Astrocyte of the cerebellum (primary cell): ENCODE measurements at regions not wholly inside any gene's neighbourhood (a gene's known extent, or its start where the extent isn't known, plus 50 kb on each side); places are given as distances from the start of the nearest gene placed in this dataset.

Source experiments
- DNase-seq: peaks from one replicate; pipeline ENCODE4 v3.0.0-alpha.2; 2011; ENCODE audit warnings: low read depth
- H3K4me3 ChIP-seq: 2 replicates; pipeline ENCODE4 v1.5.1; 2011; ENCODE audit warnings: mild to moderate bottlenecking, low read depth, low read length, moderate library complexity
- in situ Hi-C: cut with HindIII; loops from 2 replicates; pipeline ENCODE4 v1.10.0; 2017; ENCODE audit warnings: low sequenced_read_pairs
- TF ChIP-seq, protein P1 (sequence below): IDR thresholded peaks from 2 replicates; pipeline ENCODE4 v1.5.1; 2012; ENCODE audit warnings: low read length, low read depth, moderate library complexity, mild to moderate bottlenecking; ENCODE audit errors: missing control alignments

DNA sequence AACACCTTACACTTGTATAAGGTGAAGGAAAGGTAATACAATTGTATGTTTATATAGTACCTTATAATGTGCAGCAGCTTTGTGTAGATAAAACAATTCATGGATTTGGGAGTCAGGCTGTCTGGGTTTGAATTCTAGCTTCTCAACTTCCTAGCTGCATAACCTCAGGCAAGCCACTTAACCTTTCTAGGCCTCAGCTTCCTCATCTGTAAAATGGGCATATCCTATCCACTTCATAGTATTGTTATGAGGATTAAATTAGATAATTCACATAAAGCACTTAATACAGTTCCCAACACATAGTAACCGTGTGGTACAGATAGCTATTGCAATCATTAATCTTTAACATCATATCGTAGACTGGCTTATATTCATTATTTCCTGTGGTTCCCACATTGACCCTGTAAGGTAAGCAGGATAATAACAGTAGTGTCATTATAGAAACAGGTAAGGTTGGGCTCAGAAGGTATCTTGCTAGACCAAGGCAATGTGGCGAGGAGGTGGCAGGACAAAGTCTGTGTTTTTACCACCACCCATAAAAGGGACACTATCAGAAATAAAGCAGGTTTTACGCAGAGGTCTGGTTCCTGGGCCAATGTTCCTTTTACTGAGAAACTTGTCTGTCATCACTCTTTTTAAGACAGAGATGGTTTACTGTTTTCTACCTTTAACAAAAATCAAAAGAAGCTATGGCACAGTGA, 334.1 kb downstream of the RRAGC start:
- TF ChIP-seq, protein P1, sequence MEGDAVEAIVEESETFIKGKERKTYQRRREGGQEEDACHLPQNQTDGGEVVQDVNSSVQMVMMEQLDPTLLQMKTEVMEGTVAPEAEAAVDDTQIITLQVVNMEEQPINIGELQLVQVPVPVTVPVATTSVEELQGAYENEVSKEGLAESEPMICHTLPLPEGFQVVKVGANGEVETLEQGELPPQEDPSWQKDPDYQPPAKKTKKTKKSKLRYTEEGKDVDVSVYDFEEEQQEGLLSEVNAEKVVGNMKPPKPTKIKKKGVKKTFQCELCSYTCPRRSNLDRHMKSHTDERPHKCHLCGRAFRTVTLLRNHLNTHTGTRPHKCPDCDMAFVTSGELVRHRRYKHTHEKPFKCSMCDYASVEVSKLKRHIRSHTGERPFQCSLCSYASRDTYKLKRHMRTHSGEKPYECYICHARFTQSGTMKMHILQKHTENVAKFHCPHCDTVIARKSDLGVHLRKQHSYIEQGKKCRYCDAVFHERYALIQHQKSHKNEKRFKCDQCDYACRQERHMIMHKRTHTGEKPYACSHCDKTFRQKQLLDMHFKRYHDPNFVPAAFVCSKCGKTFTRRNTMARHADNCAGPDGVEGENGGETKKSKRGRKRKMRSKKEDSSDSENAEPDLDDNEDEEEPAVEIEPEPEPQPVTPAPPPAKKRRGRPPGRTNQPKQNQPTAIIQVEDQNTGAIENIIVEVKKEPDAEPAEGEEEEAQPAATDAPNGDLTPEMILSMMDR = no peak
- in situ Hi-C loops = no loop called here
- DNase-seq = no peak
- H3K4me3 ChIP-seq = no peak overlapping the region

DNA sequence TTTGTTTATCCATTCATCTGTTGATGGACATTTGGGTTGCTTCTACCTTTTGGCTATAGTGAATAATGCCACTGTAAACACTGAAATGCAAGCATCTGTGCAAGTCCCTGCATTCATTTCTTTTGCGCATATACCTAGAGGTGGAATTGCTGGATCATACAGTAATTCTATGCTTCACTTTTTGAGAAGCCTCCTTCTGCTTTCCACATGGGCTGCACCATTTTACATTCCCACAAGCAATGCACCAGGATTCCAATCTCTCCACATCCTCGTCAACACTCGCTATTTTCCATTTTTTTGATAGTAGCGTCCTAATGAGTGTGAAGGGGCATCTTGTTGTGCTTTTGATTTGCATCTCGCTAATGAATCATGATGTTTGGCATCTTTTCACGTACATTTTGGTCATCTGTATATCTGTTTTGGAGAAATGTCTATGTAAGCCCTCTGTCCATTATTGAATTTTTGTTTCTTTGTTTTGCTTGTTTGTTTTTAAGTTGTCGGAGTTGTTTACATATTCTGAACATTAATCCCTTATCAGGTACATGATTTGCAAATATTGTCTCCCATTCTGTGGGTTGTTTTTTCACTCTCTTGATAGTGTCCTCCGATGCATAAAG, 335.4 kb downstream of the RRAGC start:
- in situ Hi-C loops = no loop called here
- DNase-seq = no peak
- H3K4me3 ChIP-seq = no peak overlapping the region
- TF ChIP-seq, protein P1 = no peak

DNA sequence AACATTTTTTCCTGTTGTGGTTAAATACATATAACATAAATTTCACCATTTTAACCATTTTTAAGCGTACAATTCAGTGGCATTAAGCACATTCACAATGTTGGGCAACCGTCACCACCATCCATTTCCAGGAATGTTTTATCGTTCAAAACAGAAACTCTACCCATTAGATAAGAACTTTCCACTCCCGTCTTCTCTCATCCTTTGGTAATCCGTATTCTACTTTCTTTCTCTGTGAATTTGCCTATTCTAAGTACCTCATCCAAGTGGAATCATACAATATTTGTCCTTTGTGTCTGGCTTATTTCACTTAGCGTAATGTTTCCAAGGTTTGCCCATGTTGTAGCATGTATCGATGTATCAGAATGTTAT, 336.0 kb downstream of the RRAGC start:
- TF ChIP-seq, protein P1 = no peak
- in situ Hi-C loops = no loop called here
- H3K4me3 ChIP-seq = no peak overlapping the region
- DNase-seq = no peak

DNA sequence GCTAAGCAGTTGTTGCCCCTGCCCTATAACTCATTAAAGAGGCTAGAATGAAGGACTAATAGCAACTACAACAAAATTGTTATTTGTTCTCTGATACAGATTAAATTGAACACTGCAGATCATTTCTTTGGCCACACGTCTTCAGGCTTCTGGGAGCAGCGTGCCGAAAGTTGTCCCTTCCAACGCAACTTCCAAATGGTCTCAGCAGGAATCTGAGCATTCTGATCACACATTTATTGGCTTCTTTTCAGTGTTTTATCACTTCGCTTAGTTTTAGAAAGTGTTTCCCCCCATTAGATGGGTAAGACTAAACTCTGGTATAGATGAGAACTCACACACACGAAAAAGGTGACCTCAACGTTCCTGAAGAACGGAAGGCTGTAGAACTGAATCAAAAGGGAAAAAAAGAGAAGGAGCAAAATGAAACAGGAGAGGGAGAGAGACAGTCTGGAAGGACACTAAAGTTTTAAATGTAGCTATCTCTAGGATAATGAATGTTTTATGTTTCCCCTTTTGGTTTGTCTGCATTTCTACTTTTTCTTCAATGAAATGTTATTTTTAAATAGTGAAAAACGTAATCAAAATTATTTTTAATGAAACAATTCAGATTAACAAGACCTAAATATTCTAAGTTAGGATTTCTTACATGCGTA, 336.5 kb downstream of the RRAGC start:
- no peak overlapping the region for H3K4me3 ChIP-seq
- no peak for DNase-seq
- in situ Hi-C loops = no loop called here
- TF ChIP-seq, protein P1 = no peak

DNA sequence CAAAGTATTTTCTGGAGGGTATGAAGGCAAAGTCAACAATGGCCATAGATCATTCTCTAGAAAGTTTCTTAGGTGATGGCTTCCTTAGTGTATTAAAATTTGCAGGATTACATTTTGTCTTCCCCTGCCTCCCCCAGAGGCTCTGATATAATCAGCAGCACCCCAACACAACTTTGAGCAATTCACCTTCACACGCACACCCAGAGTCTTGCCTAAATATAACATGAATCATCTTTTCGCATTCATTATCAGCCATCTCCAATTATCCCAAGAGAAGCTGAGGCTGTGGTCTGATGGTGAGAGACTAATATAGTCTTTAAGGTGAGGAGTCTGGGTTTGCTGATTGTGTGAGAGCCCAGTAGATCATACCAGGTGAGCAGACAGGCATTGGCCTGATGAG, 343.0 kb downstream of the RRAGC start:
- TF ChIP-seq, protein P1 = no peak
- DNase-seq = no peak
- no peak overlapping the region for H3K4me3 ChIP-seq
- in situ Hi-C loops = no loop called here

DNA sequence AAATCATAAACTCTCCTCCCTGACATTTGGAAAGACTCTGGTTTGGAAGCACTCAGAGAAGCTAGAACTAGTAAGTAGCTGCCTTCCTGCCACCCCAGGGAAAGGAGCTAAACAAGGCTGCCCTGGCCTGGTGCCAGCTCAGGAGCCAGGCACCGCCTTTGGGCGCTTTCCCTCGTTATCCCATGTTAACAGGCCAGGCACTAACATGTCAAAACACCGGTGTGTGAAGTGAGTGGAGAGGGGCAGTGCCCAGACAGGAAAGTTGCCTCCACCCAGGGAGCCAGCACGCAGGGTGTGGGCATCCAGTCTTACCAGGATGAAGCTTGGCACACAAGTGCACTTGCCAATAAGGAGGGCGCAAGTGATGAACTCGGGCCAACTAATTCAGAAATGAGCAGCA, 346.8 kb downstream of the RRAGC start:
- no peak overlapping the region for H3K4me3 ChIP-seq
- TF ChIP-seq, protein P1 = no peak
- DNase-seq = no peak
- in situ Hi-C loops = no loop called here
